Thymus (tissue), 11 donors: ENCODE measurements at regions not wholly inside any gene's neighbourhood (a gene's known extent, or its start where the extent isn't known, plus 50 kb on each side); places are given as distances from the start of the nearest gene placed in this dataset.

Experiments used
- DNase-seq, 9 donors: peaks; one replicate each; pipeline ENCODE4 v3.0.0-alpha.2; 2013; ENCODE audit warnings: low spot score in 9 of 9, low read depth in 6 of 9, missing footprints in 1 of 9
- H3K27ac ChIP-seq, 2 donors: one replicate each; pipeline ENCODE4 v1.5.1; 2013; ENCODE audit warnings: control low read depth in 1 of 2, low read depth in 1 of 2, low read length in 1 of 2, mild to moderate bottlenecking in 1 of 2, moderate library complexity in 1 of 2
- H3K27me3 ChIP-seq, 2 donors: one replicate each; pipeline ENCODE4 v1.5.1; 2013; ENCODE audit warnings: low read length in 1 of 2; ENCODE audit not compliant: control insufficient read depth in 2 of 2, insufficient read depth in 1 of 2
- H3K36me3 ChIP-seq, 2 donors: one replicate each; pipeline ENCODE4 v1.5.1; 2013; ENCODE audit warnings: low read length in 1 of 2, mild to moderate bottlenecking in 1 of 2, moderate library complexity in 1 of 2; ENCODE audit not compliant: control insufficient read depth in 2 of 2, insufficient read depth in 2 of 2
- H3K4me1 ChIP-seq, 2 donors: one replicate each; pipeline ENCODE4 v1.5.1; 2013; ENCODE audit warnings: low read length in 2 of 2; ENCODE audit not compliant: control insufficient read depth in 2 of 2, insufficient read depth in 2 of 2
- H3K4me3 ChIP-seq, 2 donors: one replicate each; pipeline ENCODE4 v1.5.1; 2013; ENCODE audit warnings: low read length in 2 of 2, control low read depth in 1 of 2, mild to moderate bottlenecking in 1 of 2
- H3K9me3 ChIP-seq, 2 donors: one replicate each; pipeline ENCODE4 v1.5.1; 2013; ENCODE audit warnings: low read length in 1 of 2, mild to moderate bottlenecking in 1 of 2; ENCODE audit not compliant: control insufficient read depth in 2 of 2, insufficient read depth in 1 of 2
- WGBS: extraction: QIAGEN DNeasy Blood & Tissue Kit; methylation state at CpG from one replicate; pipeline ENCODE4 v1.1.7; 2013; 5-methylcytosine and 5-hydroxymethylcytosine counted together
- donor health status: healthy.

GRCh38 chr5:167780177-167780576, 511.3 kb upstream of the WWC1 start:
- H3K27me3 ChIP-seq, result no peaks in the 10 kb centered on the region
- no peak for DNase-seq
- no peak overlapping the region for H3K27ac ChIP-seq
- no peak overlapping the region for H3K4me3 ChIP-seq
- H3K4me1 ChIP-seq, result peaks cover 0 to 2% of the 10 kb centered on the region in 2 donors
- H3K9me3 ChIP-seq, result no peaks in the 10 kb centered on the region
- WGBS, result 90% methylated on average over 6 of the region's 6 CpGs
- H3K36me3 ChIP-seq, result no peaks in the 10 kb centered on the region

GRCh38 chr5:167783145-167783817, 508.2 kb upstream of the WWC1 start:
- WGBS, result 91% methylated on average over 9 of the region's 9 CpGs
- no peak for DNase-seq

GRCh38 chr5:167785106-167785505, 506.3 kb upstream of the WWC1 start:
- no peak overlapping the region for H3K4me3 ChIP-seq
- 10% methylated on average over 2 of the region's 2 CpGs for WGBS
- no peaks in the 10 kb centered on the region for H3K9me3 ChIP-seq
- H3K36me3 ChIP-seq, result no peaks in the 10 kb centered on the region
- no peaks in the 10 kb centered on the region for H3K27me3 ChIP-seq
- DNase-seq, result no peak
- H3K27ac ChIP-seq, result no peak overlapping the region
- H3K4me1 ChIP-seq, result peaks cover 0 to 2% of the 10 kb centered on the region in 2 donors

More at GRCh38 chr5:167783145-167783817, 508.2 kb upstream of the WWC1 start:
- no peaks in the 10 kb centered on the region for H3K27me3 ChIP-seq
- H3K36me3 ChIP-seq, result no peaks in the 10 kb centered on the region
- no peak overlapping the region for H3K4me3 ChIP-seq
- H3K27ac ChIP-seq, result no peak overlapping the region
- peaks cover 0 to 2% of the 10 kb centered on the region in 2 donors for H3K4me1 ChIP-seq
- H3K9me3 ChIP-seq, result no peaks in the 10 kb centered on the region

- Histone ChIP-seq H3K9me3 (no peaks in the 10 kb centered on the region), H3K36me3 (no peaks in the 10 kb centered on the region), H3K4me1 (no peaks in the 10 kb centered on the region), H3K27ac (no peak overlapping the region), H3K4me3 (no peak overlapping the region), H3K27me3 (no peaks in the 10 kb centered on the region)
- 89% methylated on average over 1 of the region's 1 CpG for WGBS
- no peak for DNase-seq
Measured at GRCh38 chr5:167785901-167786300, 505.5 kb upstream of the WWC1 start.

- Histone ChIP-seq H3K4me1 (no peaks in the 10 kb centered on the region), H3K9me3 (no peaks in the 10 kb centered on the region), H3K27ac (no peak overlapping the region), H3K36me3 (no peaks in the 10 kb centered on the region), H3K27me3 (no peaks in the 10 kb centered on the region), H3K4me3 (no peak overlapping the region)
- DNase-seq, result no peak
- 96% methylated on average over 2 of the region's 2 CpGs for WGBS
Measured at GRCh38 chr5:167786871-167787578, 504.4 kb upstream of the WWC1 start.

GRCh38 chr5:167790045-167790444, 501.4 kb upstream of the WWC1 start:
- H3K4me3 ChIP-seq, result no peak overlapping the region
- no peaks in the 10 kb centered on the region for H3K36me3 ChIP-seq
- H3K27ac ChIP-seq, result no peak overlapping the region
- 98% methylated on average over 7 of the region's 7 CpGs for WGBS
- no peaks in the 10 kb centered on the region for H3K27me3 ChIP-seq
- no peaks in the 10 kb centered on the region for H3K4me1 ChIP-seq
- H3K9me3 ChIP-seq, result no peaks in the 10 kb centered on the region
- no peak for DNase-seq

- H3K4me1 ChIP-seq, result no peaks in the 10 kb centered on the region
- H3K27ac ChIP-seq, result no peak overlapping the region
- no peak overlapping the region for H3K4me3 ChIP-seq
- no peaks in the 10 kb centered on the region for H3K36me3 ChIP-seq
- DNase-seq, result no peak
- no peaks in the 10 kb centered on the region for H3K27me3 ChIP-seq
- no peaks in the 10 kb centered on the region for H3K9me3 ChIP-seq
- 92% methylated on average over 8 of the region's 8 CpGs for WGBS
Measured at GRCh38 chr5:167790462-167791260, 500.8 kb upstream of the WWC1 start.

GRCh38 chr5:167792514-167792913, 498.9 kb upstream of the WWC1 start:
- H3K27ac ChIP-seq, result no peak overlapping the region
- no peaks in the 10 kb centered on the region for H3K9me3 ChIP-seq
- H3K4me1 ChIP-seq, result no peaks in the 10 kb centered on the region
- no peaks in the 10 kb centered on the region for H3K36me3 ChIP-seq
- no peak overlapping the region for H3K4me3 ChIP-seq
- DNase-seq, result no peak
- WGBS, result 92% methylated on average over 7 of the region's 7 CpGs
- no peaks in the 10 kb centered on the region for H3K27me3 ChIP-seq

- H3K27me3 ChIP-seq, result no peaks in the 10 kb centered on the region
- H3K4me3 ChIP-seq, result no peak overlapping the region
- no peak for DNase-seq
- H3K9me3 ChIP-seq, result no peaks in the 10 kb centered on the region
- H3K27ac ChIP-seq, result no peak overlapping the region
- no peaks in the 10 kb centered on the region for H3K36me3 ChIP-seq
- 90% methylated on average over 1 of the region's 1 CpG for WGBS
- H3K4me1 ChIP-seq, result no peaks in the 10 kb centered on the region
Measured at GRCh38 chr5:167793700-167794099, 497.7 kb upstream of the WWC1 start.
